T-helper 1 cell treated with Interleukin-12 subunit alpha and Interleukin-12 subunit beta and Interleukin-4 antibody, amounts not matched to agents 30 ng/mL and 1 ng/mL, for 36 hours (primary cell): ENCODE measurements at regions not wholly inside any gene's neighbourhood (a gene's known extent, or its start where the extent isn't known, plus 50 kb on each side); places are given as distances from the start of the nearest gene placed in this dataset.
"Not testable (repeated sequence)": the region's sequence is repeated elsewhere in the genome, so short reads cannot be mapped to it uniquely, and the experiment has no call there.

Experiments
- intact Hi-C: fragments of 100-400 bp; cut with micrococcal nuclease; formaldehyde crosslinking; loops from one replicate; pipeline ENCODE4 v1.15.1; 2024

DNA sequence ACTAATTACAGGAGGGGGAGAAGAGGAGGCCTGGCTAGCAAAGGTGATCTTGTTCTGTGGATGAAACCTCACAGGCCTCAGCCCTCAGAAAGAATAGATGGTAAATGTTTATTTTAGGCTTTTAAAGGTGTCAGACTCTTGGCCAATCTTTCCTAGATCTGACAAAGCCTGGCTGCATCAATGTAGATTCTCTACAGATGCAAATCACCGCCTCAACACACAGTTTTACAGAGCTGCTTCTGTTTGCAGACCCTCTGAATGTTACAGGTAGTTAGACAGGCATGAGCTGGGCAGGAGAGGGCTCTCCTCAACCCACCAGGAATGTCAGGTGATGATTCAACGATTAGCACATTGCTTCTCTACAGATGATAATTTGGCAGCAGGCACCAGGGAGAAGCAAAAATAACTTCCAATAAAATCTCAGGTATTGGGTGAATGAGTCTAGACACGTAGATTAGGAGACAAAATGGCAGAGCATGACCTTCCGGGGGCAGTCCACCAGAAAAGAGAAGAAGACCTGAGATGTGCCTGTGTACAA lies 105.4 kb upstream of the VANGL1 start:
- intact Hi-C loops: no loop called here

GRCh38 chr1:115534106-115534505 lies 107.7 kb upstream of the VANGL1 start:
- intact Hi-C loops: no loop called here

GRCh38 chr1:115531631-115532264 lies 110.0 kb upstream of the VANGL1 start:
- intact Hi-C loops: no loop called here

GRCh38 chr1:115530407-115530806 lies 111.4 kb upstream of the VANGL1 start:
- intact Hi-C loops: no loop called here

DNA sequence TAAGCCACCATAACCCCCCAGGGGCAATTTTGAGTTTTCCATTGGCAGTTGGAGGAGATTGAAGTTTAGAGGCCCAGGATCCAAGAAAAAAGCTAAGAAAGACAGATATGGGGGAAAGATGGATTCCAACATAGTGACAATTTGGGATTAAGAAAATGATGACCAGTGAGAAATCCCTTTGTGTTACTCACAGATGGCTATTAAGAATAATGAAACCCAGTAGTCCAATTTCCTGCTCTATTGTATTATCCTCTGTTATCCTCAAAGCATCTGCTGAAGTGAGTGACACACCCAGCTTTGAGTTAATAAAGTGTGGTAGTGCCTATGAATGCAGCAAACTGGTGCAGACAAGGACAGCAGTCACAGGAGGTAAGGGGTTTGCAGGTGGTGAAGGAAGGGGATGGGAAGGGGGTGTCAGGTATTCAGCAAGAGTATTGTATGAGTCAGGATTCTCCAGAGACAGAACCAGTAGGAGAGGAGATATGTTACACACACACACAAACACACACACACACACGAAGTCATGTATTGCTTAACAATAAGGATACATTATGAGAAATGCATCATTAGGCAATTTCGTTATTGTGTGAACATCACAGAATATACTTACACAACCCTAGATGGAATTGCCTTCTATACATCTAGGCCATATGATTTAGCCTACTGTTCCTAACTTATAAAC lies 112.4 kb upstream of the VANGL1 start:
- intact Hi-C loops: no loop called here

GRCh38 chr1:115528336-115528735 lies 113.4 kb upstream of the VANGL1 start:
- intact Hi-C loops: not testable (repeated sequence)

DNA sequence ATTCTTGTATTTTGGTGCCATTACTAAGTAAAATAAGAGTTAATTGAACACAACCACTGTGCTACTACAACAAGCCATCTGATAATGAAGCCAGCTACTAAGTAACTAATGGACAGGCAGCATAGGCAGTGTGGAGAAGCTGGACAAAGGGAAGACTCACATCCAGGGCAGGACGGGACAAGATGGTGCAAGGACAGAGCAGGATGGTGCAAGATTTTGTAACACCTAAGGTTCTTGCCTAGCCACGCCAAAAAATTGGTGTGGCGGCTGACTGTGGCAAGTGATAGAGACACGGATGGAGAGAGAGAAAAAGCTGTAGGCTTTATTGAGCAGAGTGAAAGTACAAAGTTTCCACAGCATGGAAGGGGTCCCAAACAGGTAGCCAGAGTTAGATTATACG lies 114.0 kb upstream of the VANGL1 start:
- intact Hi-C loops: no loop called here

DNA sequence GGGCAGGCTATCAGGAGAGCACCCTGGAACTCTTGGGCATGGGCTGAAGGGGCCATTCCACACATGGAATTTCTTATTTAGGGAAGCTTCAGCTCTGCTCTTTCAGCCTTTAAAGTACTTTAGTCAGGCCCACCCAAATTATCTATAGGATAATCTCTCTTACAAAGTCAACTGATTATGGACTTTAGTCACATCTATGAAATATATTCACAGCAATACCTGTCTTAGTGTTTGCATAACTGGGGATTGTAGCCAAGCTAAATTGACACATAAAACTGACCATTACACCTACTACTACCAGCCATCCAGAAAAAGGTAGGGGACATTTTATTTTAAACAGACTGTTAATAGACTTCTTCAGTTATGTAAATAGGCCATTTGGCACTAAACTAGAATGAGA lies 114.9 kb upstream of the VANGL1 start:
- intact Hi-C loops: no loop called here

GRCh38 chr1:115524236-115524635 lies 117.5 kb upstream of the VANGL1 start:
- intact Hi-C loops: no loop called here

GRCh38 chr1:115522386-115522785 lies 119.4 kb upstream of the VANGL1 start:
- intact Hi-C loops: no loop called here

- intact Hi-C loops: no loop called here
These were observed 126.5 kb upstream of the VANGL1 start for GRCh38 chr1:115515270-115515669.

DNA sequence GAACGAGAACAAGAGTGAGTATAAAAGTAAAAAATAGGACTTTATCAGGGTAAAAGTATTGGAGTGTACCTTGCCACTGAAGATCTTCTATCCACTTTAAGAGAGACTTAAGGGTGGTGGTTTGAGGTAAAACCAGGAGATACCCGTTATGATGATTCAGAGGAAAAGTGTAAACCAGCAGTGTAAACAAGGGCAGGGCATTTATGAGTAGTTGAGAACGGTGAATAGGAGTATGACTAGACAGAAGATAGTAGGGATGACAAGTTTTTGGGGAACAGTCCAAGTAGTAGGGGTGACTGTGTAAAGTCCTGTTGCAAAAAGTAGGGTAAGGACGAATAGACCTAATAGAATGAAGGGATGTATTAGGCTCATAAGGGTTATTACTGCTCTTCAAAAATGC lies 131.5 kb upstream of the VANGL1 start:
- intact Hi-C loops: not testable (repeated sequence)

DNA sequence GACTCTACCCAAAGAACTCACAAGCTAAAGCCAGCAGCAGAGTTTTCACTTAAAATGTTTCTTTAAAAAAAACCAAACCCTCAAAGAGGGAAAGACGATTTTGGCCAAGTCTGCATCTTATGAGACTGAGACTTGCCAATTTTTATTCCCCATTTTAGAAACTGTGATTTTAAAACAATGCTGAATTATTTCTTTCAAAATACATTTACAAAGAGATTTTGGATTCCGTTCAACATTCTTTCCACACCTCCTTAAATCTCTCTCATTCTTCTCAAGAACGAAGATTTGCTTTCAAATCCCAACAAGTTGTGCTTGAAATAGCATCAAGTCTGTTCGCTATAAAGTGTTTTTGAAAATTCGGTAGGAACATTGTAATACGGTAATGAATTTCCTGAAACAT lies 133.9 kb upstream of the VANGL1 start:
- intact Hi-C loops: no loop called here

- intact Hi-C loops: no loop called here
These were observed 134.7 kb upstream of the VANGL1 start for GRCh38 chr1:115506924-115507589.

DNA sequence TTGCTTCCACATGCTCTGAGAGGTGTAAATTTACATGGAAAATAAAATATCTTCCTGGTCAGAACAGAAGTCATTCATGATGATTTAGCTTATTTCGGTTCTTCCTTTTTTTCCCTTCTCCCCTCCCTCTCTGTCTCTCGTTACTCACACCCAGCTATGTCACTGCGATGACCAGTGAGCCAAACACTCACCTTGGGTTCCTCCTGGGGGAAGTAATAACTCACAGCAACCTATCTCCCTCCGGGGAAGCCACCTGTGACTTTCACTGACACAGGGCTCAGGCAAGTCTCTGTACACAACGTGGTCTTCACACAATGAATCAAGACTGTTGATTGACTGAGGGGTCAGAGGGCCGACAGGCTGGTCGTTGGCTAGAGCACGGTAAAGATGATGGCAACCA lies 135.3 kb upstream of the VANGL1 start:
- intact Hi-C loops: no loop called here

- intact Hi-C loops: no loop called here
These were observed 136.6 kb upstream of the VANGL1 start for GRCh38 chr1:115505148-115505571.

- intact Hi-C loops: not testable (repeated sequence)
These were observed 139.6 kb upstream of the VANGL1 start for GRCh38 chr1:115502183-115502582.

GRCh38 chr1:115501476-115501875 lies 140.3 kb upstream of the VANGL1 start:
- intact Hi-C loops: no loop called here

GRCh38 chr1:115499253-115499652 lies 142.5 kb upstream of the VANGL1 start:
- intact Hi-C loops: no loop called here

GRCh38 chr1:115496904-115497527 lies 144.8 kb upstream of the VANGL1 start:
- intact Hi-C loops: no loop called here

- intact Hi-C loops: no loop called here
These were observed 146.1 kb upstream of the VANGL1 start for GRCh38 chr1:115495625-115496024.

DNA sequence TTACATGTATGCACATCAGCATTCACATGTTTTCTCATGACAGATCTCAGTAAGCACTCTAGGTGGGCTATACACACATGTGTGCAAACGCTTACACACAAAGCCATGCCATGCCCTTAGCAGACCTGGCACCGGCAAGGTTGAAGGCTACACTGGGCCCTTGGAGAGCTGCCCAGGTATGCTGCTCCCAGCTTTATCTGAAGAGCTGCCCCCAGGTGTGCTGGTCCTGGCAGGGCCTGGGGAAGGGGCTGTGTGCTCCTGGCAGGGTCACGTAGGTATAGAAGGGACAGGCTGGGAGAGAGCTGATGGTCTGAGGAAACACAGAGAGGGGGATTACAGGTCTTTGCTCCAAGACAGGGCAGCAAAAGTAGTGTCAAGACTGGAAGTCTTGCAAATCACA lies 146.7 kb upstream of the VANGL1 start:
- intact Hi-C loops: no loop called here
